ENCODE measurements at regions not wholly inside any gene's neighbourhood (a gene's known extent, or its start where the extent isn't known, plus 50 kb on each side); places are given as distances from the start of the nearest gene placed in this dataset.
"Not testable (repeated sequence)": the region's sequence is repeated elsewhere in the genome, so short reads cannot be mapped to it uniquely, and the experiment has no call there.

GRCh38 chr13:72585254-72585653 is 142.2 kb downstream of the MZT1 start:
- DNase-seq: no peak

GRCh38 chr13:72571191-72571590 is 156.2 kb downstream of the MZT1 start:
- DNase-seq: no peak

GRCh38 chr13:72570019-72570418 is 157.4 kb downstream of the MZT1 start:
- no peak for DNase-seq

- DNase-seq: no peak
Observed at GRCh38 chr13:72567566-72567965, 159.9 kb downstream of the MZT1 start.

- no peak for DNase-seq
Observed at GRCh38 chr13:72566526-72566925, 160.9 kb downstream of the MZT1 start.

GRCh38 chr13:72565893-72566292 is 161.5 kb downstream of the MZT1 start:
- peak; percentile 41 for DNase-seq

GRCh38 chr13:72562686-72563085 is 164.7 kb downstream of the MZT1 start:
- no peak for DNase-seq

GRCh38 chr13:72561791-72562190 is 165.6 kb downstream of the MZT1 start:
- DNase-seq: no peak

GRCh38 chr13:72559716-72560115 is 167.7 kb downstream of the MZT1 start:
- no peak for DNase-seq

GRCh38 chr13:72556945-72557344 is 170.5 kb downstream of the MZT1 start:
- DNase-seq: no peak

- DNase-seq: no peak
Observed at GRCh38 chr13:72555601-72556000, 171.8 kb downstream of the MZT1 start.

GRCh38 chr13:72552731-72553130 is 174.7 kb downstream of the MZT1 start:
- no peak for DNase-seq

- not testable (repeated sequence) for DNase-seq
Observed at GRCh38 chr13:72545895-72546294, 181.5 kb downstream of the MZT1 start.

GRCh38 chr13:72545030-72545719 is 182.3 kb downstream of the MZT1 start:
- DNase-seq: no peak

GRCh38 chr13:72544042-72544441 is 183.4 kb downstream of the MZT1 start:
- no peak for DNase-seq

GRCh38 chr13:72542241-72542640 is 185.2 kb downstream of the MZT1 start:
- DNase-seq: no peak

GRCh38 chr13:72541674-72542073 is 185.8 kb downstream of the MZT1 start:
- DNase-seq: no peak

- DNase-seq: no peak
Observed at GRCh38 chr13:72540881-72541280, 186.5 kb downstream of the MZT1 start.

GRCh38 chr13:72539925-72540324 is 187.5 kb downstream of the MZT1 start:
- DNase-seq: no peak

- DNase-seq: no peak
Observed at GRCh38 chr13:72537782-72538181, 189.6 kb downstream of the MZT1 start.

- DNase-seq: no peak
Observed at GRCh38 chr13:72537395-72537780, 190.0 kb downstream of the MZT1 start.

GRCh38 chr13:72536714-72537394 is 190.6 kb downstream of the MZT1 start:
- DNase-seq: no peak

GRCh38 chr13:72534951-72535640 is 192.3 kb downstream of the MZT1 start:
- DNase-seq: no peak

GRCh38 chr13:72530471-72530870 is 197.0 kb downstream of the MZT1 start:
- no peak for DNase-seq
